OCI-LY7 (cell line): ENCODE measurements at regions not wholly inside any gene's neighbourhood (a gene's known extent, or its start where the extent isn't known, plus 50 kb on each side); places are given as distances from the start of the nearest gene placed in this dataset.

ENCODE experiments used
- CTCF ChIP-seq: fragments of 200-600 bp; sonication (generic); conservative IDR thresholded peaks from 2 replicates; pipeline ENCODE4 v1.5.1; 2014; ENCODE audit warnings: mild to moderate bottlenecking, antibody characterized with exemption, low read length, moderate library complexity, mixed read lengths
- EZH2phosphoT487 ChIP-seq: fragments of 200-600 bp; sonication (generic); IDR thresholded peaks from 2 replicates; pipeline ENCODE4 v1.6.1; 2018; ENCODE audit warnings: low read depth, borderline replicate concordance, mild to moderate bottlenecking, mixed run types, antibody characterized with exemption, low read length, moderate library complexity, mixed read lengths

- TF ChIP-seq CTCF (no peak), EZH2phosphoT487 (no peak)
Measured at GRCh38 chr4:107562316-107562715, 157.7 kb downstream of the PAPSS1 start.
